Spleen (tissue), 11 donors: ENCODE measurements at regions not wholly inside any gene's neighbourhood (a gene's known extent, or its start where the extent isn't known, plus 50 kb on each side); places are given as distances from the start of the nearest gene placed in this dataset.

Source experiments
- DNase-seq: peaks from one replicate; pipeline ENCODE4 v3.0.0-alpha.2; 2020
- H3K27ac ChIP-seq, 8 donors: fragments of 200-600 bp; sonication (generic) in 7 of 8; 1 replicate in 4 of 8; 2 replicates in 4 of 8; pipeline versions ENCODE4 v1.5.0 to v1.8.0; 2016 to 2021; ENCODE audit warnings: inconsistent platforms in 4 of 8, mild to moderate bottlenecking in 4 of 8, moderate library complexity in 1 of 8
- H3K27me3 ChIP-seq, 7 donors: fragments of 200-600 bp; sonication (generic) in 6 of 7; replicated peaks in 1 of 7; 1 replicate in 4 of 7; 2 replicates in 3 of 7; pipeline versions ENCODE4 v1.5.0 to v1.8.0; 2016 to 2021; ENCODE audit warnings: inconsistent platforms in 3 of 7, mild to moderate bottlenecking in 1 of 7
- H3K36me3 ChIP-seq, 6 donors: fragments of 200-600 bp; sonication (generic) in 5 of 6; 1 replicate in 4 of 6; 2 replicates in 2 of 6; pipeline versions ENCODE4 v1.5.0 to v1.8.0; 2016 to 2021; ENCODE audit warnings: inconsistent platforms in 2 of 6
- H3K4me1 ChIP-seq, 6 donors: fragments of 200-600 bp; sonication (generic) in 5 of 6; 1 replicate in 3 of 6; 2 replicates in 3 of 6; pipeline versions ENCODE4 v1.5.0 to v1.8.0; 2016 to 2021; ENCODE audit warnings: inconsistent platforms in 3 of 6
- H3K4me3 ChIP-seq, 8 donors: fragments of 200-600 bp; sonication (generic) in 7 of 8; 1 replicate in 4 of 8; 2 replicates in 4 of 8; pipeline versions ENCODE4 v1.5.0 to v1.8.0; 2016 to 2021; ENCODE audit warnings: inconsistent platforms in 4 of 8, mild to moderate bottlenecking in 4 of 8, moderate library complexity in 2 of 8
- H3K9me3 ChIP-seq, 8 donors: fragments of 200-600 bp; sonication (generic) in 7 of 8; 1 replicate in 4 of 8; 2 replicates in 4 of 8; pipeline versions ENCODE4 v1.5.0 to v1.8.0; 2016 to 2021; ENCODE audit warnings: inconsistent platforms in 4 of 8
- POLR2A ChIP-seq, 3 donors: fragments of 450-650 bp; IDR thresholded peaks; one replicate each; pipeline ENCODE4 v1.5.1; 2017; ENCODE audit warnings: antibody characterized with exemption in 3 of 3, mild to moderate bottlenecking in 1 of 3
- POLR2AphosphoS5 ChIP-seq, 3 donors: sonication (generic); formaldehyde crosslinking; IDR thresholded peaks; one replicate each; pipeline ENCODE4 v1.5.1; 2017; ENCODE audit warnings: antibody characterized with exemption in 3 of 3
- WGBS, 5 donors: extraction: QIAGEN DNeasy Blood & Tissue Kit in 3 of 5; methylation state at CpG; one replicate each; pipeline versions ENCODE4 v1.1.5 to v1.1.7; 2013 to 2018; 5-methylcytosine and 5-hydroxymethylcytosine counted together
- intact Hi-C: fragments of 100-400 bp; cut with DNase I; formaldehyde crosslinking; loops from one replicate; pipeline ENCODE4 v1.15.0; 2023; ENCODE audit warnings: low total_unique reads
- TF ChIP-seq, protein P1 (sequence below), 11 experiments: fragments of 200-600 bp in 7 of 11; fragments of 450-650 bp in 4 of 11; sonication (generic) in 4 of 11; IDR thresholded peaks in 8 of 11; conservative IDR thresholded peaks in 3 of 11; 1 replicate in 7 of 11; 2 replicates in 4 of 11; pipeline versions ENCODE4 v1.4.0 to v1.8.0; 2016 to 2021; ENCODE audit warnings: antibody characterized with exemption in 11 of 11, inconsistent platforms in 4 of 11, mild to moderate bottlenecking in 1 of 11
- donor health status: healthy with polysubstance abuse.
- donor health status: DM: no; HTN: no; CAD: no; lungs with moderate emphysema.
- donor health status: DM: no; HTN: no; CAD: no.
- donor health status: Bipolar disorder and iron deficiency.
- donor health status: healthy.
- donor health status: DM: no; HTN: no; CAD: no.
- donor health status: DM: yes; HTN: yes; CAD: no.

DNA sequence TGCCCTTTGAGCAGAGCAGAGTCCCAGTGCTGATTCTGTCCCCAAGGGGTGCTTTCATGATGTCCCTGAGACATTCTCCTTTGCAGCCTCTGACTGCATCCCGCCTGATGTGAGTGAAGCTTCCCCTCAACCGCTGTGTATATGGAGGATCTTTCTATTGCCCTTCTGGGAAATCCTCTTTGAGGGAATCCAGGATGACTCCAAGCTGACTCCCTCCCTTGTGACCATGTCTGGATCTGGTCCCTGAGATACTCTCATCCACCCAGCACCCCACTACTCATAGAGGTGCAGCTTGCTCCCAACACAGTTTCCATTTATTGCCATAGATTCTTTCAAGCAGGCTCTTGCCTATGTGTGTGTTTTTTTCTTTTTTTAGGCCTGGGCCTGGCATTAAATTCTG lies 216.5 kb downstream of the SEC61B start:
- Histone ChIP-seq H3K9me3 (no peaks in the 10 kb centered on the region), H3K36me3 (no peaks in the 10 kb centered on the region), H3K4me3 (no peak overlapping the region), H3K4me1 (peaks cover 0 to 6% (median 1%) of the 10 kb centered on the region in 6 donors), H3K27me3 (no peaks in the 10 kb centered on the region), H3K27ac (no peak overlapping the region)
- no peak for TF ChIP-seq POLR2AphosphoS5 (IDR thresholded peaks at IDR 0.05)
- TF ChIP-seq, protein P1, sequence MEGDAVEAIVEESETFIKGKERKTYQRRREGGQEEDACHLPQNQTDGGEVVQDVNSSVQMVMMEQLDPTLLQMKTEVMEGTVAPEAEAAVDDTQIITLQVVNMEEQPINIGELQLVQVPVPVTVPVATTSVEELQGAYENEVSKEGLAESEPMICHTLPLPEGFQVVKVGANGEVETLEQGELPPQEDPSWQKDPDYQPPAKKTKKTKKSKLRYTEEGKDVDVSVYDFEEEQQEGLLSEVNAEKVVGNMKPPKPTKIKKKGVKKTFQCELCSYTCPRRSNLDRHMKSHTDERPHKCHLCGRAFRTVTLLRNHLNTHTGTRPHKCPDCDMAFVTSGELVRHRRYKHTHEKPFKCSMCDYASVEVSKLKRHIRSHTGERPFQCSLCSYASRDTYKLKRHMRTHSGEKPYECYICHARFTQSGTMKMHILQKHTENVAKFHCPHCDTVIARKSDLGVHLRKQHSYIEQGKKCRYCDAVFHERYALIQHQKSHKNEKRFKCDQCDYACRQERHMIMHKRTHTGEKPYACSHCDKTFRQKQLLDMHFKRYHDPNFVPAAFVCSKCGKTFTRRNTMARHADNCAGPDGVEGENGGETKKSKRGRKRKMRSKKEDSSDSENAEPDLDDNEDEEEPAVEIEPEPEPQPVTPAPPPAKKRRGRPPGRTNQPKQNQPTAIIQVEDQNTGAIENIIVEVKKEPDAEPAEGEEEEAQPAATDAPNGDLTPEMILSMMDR (IDR thresholded peaks at IDR 0.05 in 8 of 11, conservative IDR thresholded peaks at IDR 0.05 in 3 of 11): no peak
- no peak for TF ChIP-seq POLR2A (IDR thresholded peaks at IDR 0.05)
- WGBS, 5 donors: 78 to 94% (median 91%) methylated on average over 2 of the region's 2 CpGs
- DNase-seq: no peak
- intact Hi-C loops: no loop called here

DNA sequence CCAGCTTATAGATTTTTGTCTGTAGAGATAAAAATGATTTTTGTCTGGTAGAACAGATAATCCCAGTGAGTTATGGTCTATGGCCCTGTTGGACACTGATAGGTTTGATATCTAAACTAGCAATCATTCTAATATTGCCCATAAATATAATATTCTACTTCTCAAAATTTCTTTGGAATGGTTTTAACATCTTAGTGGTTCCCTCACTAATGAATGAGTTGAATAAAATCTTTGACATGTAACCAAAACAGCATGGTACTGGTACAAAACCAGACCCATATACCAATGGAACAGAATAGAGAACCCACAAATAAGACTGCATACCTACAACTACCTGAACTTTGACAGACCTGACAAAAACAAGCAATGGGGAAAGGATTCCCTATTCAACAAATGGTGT lies 219.7 kb downstream of the SEC61B start:
- intact Hi-C loops: no loop called here
- DNase-seq: no peak
- no peaks in the 10 kb centered on the region for H3K27me3 ChIP-seq
- TF ChIP-seq POLR2A (IDR thresholded peaks at IDR 0.05) (no peak), POLR2AphosphoS5 (IDR thresholded peaks at IDR 0.05) (no peak)
- TF ChIP-seq, protein P1 (IDR thresholded peaks at IDR 0.05 in 8 of 11, conservative IDR thresholded peaks at IDR 0.05 in 3 of 11): no peak
- H3K27ac ChIP-seq: no peak overlapping the region
- H3K4me3 ChIP-seq: no peak overlapping the region
- no peaks in the 10 kb centered on the region for H3K9me3 ChIP-seq
- H3K36me3 ChIP-seq: no peaks in the 10 kb centered on the region
- no peaks in the 10 kb centered on the region for H3K4me1 ChIP-seq

DNA sequence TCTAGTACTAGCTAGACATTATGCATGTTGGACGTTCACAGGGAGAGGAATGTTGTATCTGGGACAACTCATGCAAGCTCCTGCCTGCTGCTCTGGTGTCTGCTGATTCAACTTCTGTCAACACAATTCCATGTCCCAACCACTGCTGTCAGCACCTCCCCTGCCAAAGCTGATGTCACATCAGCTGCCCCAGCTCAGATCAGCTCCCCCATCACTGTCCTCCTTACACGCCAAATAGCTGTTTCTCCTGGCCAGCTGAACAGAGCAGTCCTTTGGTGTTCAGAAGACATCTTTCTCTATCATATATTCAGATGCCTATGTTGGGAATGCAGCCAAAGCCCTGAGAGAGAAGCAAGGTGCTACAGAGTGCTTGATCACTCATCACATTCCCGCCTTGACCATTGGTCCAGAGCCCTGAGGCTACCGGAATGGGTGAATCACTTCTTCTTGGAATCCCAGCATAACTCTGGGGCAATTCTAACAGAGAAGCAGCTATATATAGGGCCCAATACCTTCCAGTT lies 223.3 kb downstream of the SEC61B start:
- no peak overlapping the region for H3K27ac ChIP-seq
- DNase-seq: no peak
- no peaks in the 10 kb centered on the region for H3K36me3 ChIP-seq

DNA sequence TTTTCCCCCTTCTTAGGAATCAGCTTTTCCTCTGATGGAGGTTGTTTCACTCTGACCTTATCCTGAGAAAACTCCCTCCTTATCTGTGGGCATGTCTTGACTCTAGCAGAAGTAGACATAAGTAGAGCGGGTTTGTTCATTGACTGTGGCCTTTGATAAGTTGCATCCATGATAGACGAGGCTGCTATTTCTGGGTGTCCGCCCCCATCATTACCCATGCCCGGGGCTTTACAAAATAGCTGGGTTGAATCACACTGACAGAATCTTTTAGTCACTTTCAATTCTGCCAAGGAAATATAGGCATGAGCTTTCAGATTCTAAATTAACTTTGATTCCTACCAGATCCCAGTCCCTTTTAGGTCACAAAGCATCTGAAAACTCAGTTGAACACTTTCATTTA lies 223.8 kb downstream of the SEC61B start:
- H3K36me3 ChIP-seq: no peaks in the 10 kb centered on the region
- no peak for DNase-seq
- H3K9me3 ChIP-seq: no peaks in the 10 kb centered on the region
- intact Hi-C loops: no loop called here
- no peak overlapping the region for H3K4me3 ChIP-seq
- H3K27me3 ChIP-seq: peaks cover 0 to under 1% (median 0%) of the 10 kb centered on the region in 7 donors
- TF ChIP-seq POLR2AphosphoS5 (IDR thresholded peaks at IDR 0.05): no peak
- TF ChIP-seq POLR2A (IDR thresholded peaks at IDR 0.05): no peak
- TF ChIP-seq, protein P1 (IDR thresholded peaks at IDR 0.05 in 8 of 11, conservative IDR thresholded peaks at IDR 0.05 in 3 of 11): no peak
- WGBS, 5 donors: 70 to 95% (median 85%) methylated on average over 4 of the region's 4 CpGs
- H3K27ac ChIP-seq: no peak overlapping the region
- no peaks in the 10 kb centered on the region for H3K4me1 ChIP-seq

More for the DNA sequence above, 223.3 kb downstream of the SEC61B start:
- no peaks in the 10 kb centered on the region for H3K9me3 ChIP-seq
- no peak for TF ChIP-seq POLR2A (IDR thresholded peaks at IDR 0.05)
- TF ChIP-seq POLR2AphosphoS5 (IDR thresholded peaks at IDR 0.05): no peak
- TF ChIP-seq, protein P1 (IDR thresholded peaks at IDR 0.05 in 8 of 11, conservative IDR thresholded peaks at IDR 0.05 in 3 of 11): no peak
- no peak overlapping the region for H3K4me3 ChIP-seq
- WGBS, 5 donors: 74 to 93% (median 78%) methylated on average over 4 of the region's 4 CpGs
- no peaks in the 10 kb centered on the region for H3K4me1 ChIP-seq
- no peaks in the 10 kb centered on the region for H3K27me3 ChIP-seq
- intact Hi-C loops: no loop called here
